Progenitor cell of endocrine pancreas (in vitro differentiated cells): ENCODE measurements at regions not wholly inside any gene's neighbourhood (a gene's known extent, or its start where the extent isn't known, plus 50 kb on each side); places are given as distances from the start of the nearest gene placed in this dataset.

Experiments used
- DNase-seq: peaks from one replicate; pipeline ENCODE4 v3.0.0; 2021; ENCODE audit warnings: low spot score; ENCODE audit not compliant: unreplicated experiment
- H3K27ac Mint-ChIP-seq: 2 replicates; pipeline ENCODE4 v1.8.0; 2021; ENCODE audit warnings: mild to moderate bottlenecking, moderate library complexity, mixed read lengths
- H3K27me3 Mint-ChIP-seq: 2 replicates; pipeline ENCODE4 v1.8.0; 2021; ENCODE audit warnings: mixed read lengths
- H3K36me3 Mint-ChIP-seq: 2 replicates; pipeline ENCODE4 v1.8.0; 2022; ENCODE audit warnings: mixed read lengths; ENCODE audit not compliant: insufficient read depth
- H3K4me1 Mint-ChIP-seq: 2 replicates; pipeline ENCODE4 v1.8.0; 2021; ENCODE audit warnings: low read depth, mixed read lengths
- H3K4me3 Mint-ChIP-seq: 2 replicates; pipeline ENCODE4 v1.8.0; 2021; ENCODE audit warnings: low read depth, mild to moderate bottlenecking, moderate library complexity, mixed read lengths
- H3K9me3 Mint-ChIP-seq: 2 replicates; pipeline ENCODE4 v1.8.0; 2021; ENCODE audit warnings: low read depth, mixed read lengths
- CTCF ChIP-seq: fragments of 200-600 bp; sonication (generic); IDR thresholded peaks from one replicate; pipeline ENCODE4 v1.5.0; 2021; ENCODE audit warnings: antibody characterized with exemption, mild to moderate bottlenecking; ENCODE audit not compliant: unreplicated experiment

DNA sequence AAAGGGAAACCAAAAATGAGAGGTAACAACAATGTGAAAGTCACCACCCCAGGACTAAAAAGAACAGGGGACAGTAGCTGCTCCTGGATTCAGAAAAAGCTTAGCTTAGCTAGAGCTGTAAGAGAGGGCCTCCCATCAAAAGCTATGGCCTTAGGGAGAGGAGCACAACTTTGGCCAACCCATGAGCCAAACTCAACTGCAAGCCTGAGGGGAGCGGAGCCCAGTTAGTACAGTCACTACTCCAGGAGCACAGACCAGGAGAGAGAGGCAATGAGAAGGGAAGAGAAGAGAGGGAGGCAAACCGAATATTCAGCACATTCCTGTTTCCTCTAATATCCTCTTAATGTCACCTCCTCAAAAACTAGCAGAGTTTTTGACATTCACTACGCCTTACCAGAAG lies 917.1 kb upstream of the INTU start:
- Mint-ChIP-seq H3K36me3 (no peaks in the 10 kb centered on the region), H3K9me3 (peaks cover 2% of the 10 kb centered on the region), H3K4me3 (no peak overlapping the region), H3K4me1 (no peaks in the 10 kb centered on the region), H3K27me3 (no peaks in the 10 kb centered on the region), H3K27ac (no peak overlapping the region)
- no peak for DNase-seq
- no peak for TF ChIP-seq CTCF

- no peak for DNase-seq
- no peak overlapping the region for H3K4me3 Mint-ChIP-seq
- no peak for TF ChIP-seq CTCF
- no peaks in the 10 kb centered on the region for H3K27me3 Mint-ChIP-seq
- H3K36me3 Mint-ChIP-seq: no peaks in the 10 kb centered on the region
- H3K4me1 Mint-ChIP-seq: no peaks in the 10 kb centered on the region
- no peak overlapping the region for H3K27ac Mint-ChIP-seq
- peaks cover 2% of the 10 kb centered on the region for H3K9me3 Mint-ChIP-seq
Observed at GRCh38 chr4:126718136-126718535, 914.6 kb upstream of the INTU start.

- no peak for TF ChIP-seq CTCF
- no peak for DNase-seq
- Mint-ChIP-seq H3K4me3 (no peak overlapping the region), H3K4me1 (no peaks in the 10 kb centered on the region), H3K36me3 (no peaks in the 10 kb centered on the region), H3K27me3 (no peaks in the 10 kb centered on the region), H3K27ac (no peak overlapping the region), H3K9me3 (peaks cover 2% of the 10 kb centered on the region)
Observed at GRCh38 chr4:126719852-126720251, 912.9 kb upstream of the INTU start.

GRCh38 chr4:126725906-126726305 lies 906.9 kb upstream of the INTU start:
- H3K9me3 Mint-ChIP-seq: no peaks in the 10 kb centered on the region
- H3K27me3 Mint-ChIP-seq: no peaks in the 10 kb centered on the region
- H3K4me3 Mint-ChIP-seq: no peak overlapping the region
- H3K36me3 Mint-ChIP-seq: no peaks in the 10 kb centered on the region
- no peak for DNase-seq
- no peaks in the 10 kb centered on the region for H3K4me1 Mint-ChIP-seq
- no peak overlapping the region for H3K27ac Mint-ChIP-seq
- TF ChIP-seq CTCF: no peak

DNA sequence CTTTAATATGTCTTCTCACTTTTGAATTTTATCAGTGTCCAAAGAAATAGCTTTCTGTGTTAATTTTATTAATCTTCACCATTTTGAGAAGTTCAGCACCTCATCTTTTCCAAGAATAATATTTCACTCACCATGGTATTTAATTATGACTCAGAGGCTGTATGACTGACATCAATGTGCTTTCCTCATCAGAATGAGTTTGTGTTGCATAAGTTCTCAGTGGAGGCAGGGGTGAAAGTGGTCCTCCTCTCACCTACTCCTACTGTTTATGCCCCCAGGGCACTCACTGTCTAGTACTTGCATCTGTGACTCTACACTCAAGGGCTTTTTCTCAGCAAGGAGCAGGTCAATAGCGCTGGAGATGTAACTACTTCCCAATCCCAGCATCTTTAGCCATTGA lies 905.3 kb upstream of the INTU start:
- DNase-seq: no peak
- Mint-ChIP-seq H3K4me1 (no peaks in the 10 kb centered on the region), H3K27me3 (no peaks in the 10 kb centered on the region), H3K27ac (no peak overlapping the region), H3K9me3 (no peaks in the 10 kb centered on the region), H3K4me3 (no peak overlapping the region), H3K36me3 (no peaks in the 10 kb centered on the region)
- TF ChIP-seq CTCF: no peak

- no peak for DNase-seq
- Mint-ChIP-seq H3K27me3 (no peaks in the 10 kb centered on the region), H3K4me1 (no peaks in the 10 kb centered on the region), H3K36me3 (no peaks in the 10 kb centered on the region), H3K9me3 (no peaks in the 10 kb centered on the region), H3K27ac (no peak overlapping the region), H3K4me3 (no peak overlapping the region)
- no peak for TF ChIP-seq CTCF
Observed at GRCh38 chr4:126731062-126731461, 901.7 kb upstream of the INTU start.
